SK-N-SH (cell line): ENCODE measurements at regions not wholly inside any gene's neighbourhood (a gene's known extent, or its start where the extent isn't known, plus 50 kb on each side); places are given as distances from the start of the nearest gene placed in this dataset.

Experiments used
- EZH2phosphoT487 ChIP-seq: fragments of 200-600 bp; sonication (generic); IDR thresholded peaks from 2 replicates; pipeline ENCODE4 v1.6.1; 2017; ENCODE audit warnings: low read depth, mixed run types, mild to moderate bottlenecking, antibody characterized with exemption, moderate library complexity, borderline replicate concordance
- GABPA ChIP-seq: IDR thresholded peaks from 2 replicates; pipeline ENCODE4 v1.4.0; 2012; ENCODE audit warnings: low read depth, mild to moderate bottlenecking
- RFX5 ChIP-seq: IDR thresholded peaks from 2 replicates; pipeline ENCODE4 v1.6.1; 2012; ENCODE audit warnings: mild to moderate bottlenecking, improper control_type of control experiment, low read length
- TAF1 ChIP-seq: IDR thresholded peaks from 2 replicates; pipeline ENCODE4 v1.6.1; 2012; ENCODE audit warnings: low read depth, mild to moderate bottlenecking, low read length, moderate library complexity, borderline replicate concordance
- TF ChIP-seq, protein P1 (sequence below): fragments of 200-600 bp; sonication (generic); IDR thresholded peaks from 2 replicates; pipeline ENCODE4 v1.6.1; 2017; ENCODE audit warnings: antibody characterized with exemption, mild to moderate bottlenecking, moderate library complexity
- TF ChIP-seq, protein P2 (sequence below): IDR thresholded peaks from 2 replicates; pipeline ENCODE4 v1.4.0; 2012; ENCODE audit warnings: low read depth, borderline replicate concordance
- TF ChIP-seq, protein P3 (sequence below): fragments of 150-350 bp; IDR thresholded peaks from 2 replicates; pipeline ENCODE4 v1.6.1; 2017; ENCODE audit warnings: antibody characterized with exemption, low read length, low read depth, borderline replicate concordance

DNA sequence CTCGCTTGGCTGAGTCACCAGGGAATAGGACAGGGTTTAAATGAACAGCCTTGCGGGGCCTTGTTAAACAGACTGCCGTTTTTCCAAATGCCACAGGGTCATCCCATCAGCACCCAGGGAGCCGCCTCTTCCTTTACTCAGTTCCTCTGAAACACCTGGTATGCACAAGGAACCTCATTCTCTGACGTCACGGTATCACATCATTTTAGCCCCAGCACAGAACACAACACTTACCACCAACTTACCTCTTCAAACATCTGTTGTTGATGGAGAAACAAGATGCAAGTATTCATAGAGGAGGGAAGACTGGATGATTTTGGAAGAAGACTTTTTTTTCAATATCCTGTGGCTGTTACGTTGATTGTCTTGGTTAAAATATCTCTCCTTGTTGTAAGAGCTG is 535.3 kb upstream of the TMEM132C start:
- TF ChIP-seq EZH2phosphoT487 (no peak), RFX5 (no peak), TAF1 (no peak), GABPA (no peak)
- TF ChIP-seq, protein P1, sequence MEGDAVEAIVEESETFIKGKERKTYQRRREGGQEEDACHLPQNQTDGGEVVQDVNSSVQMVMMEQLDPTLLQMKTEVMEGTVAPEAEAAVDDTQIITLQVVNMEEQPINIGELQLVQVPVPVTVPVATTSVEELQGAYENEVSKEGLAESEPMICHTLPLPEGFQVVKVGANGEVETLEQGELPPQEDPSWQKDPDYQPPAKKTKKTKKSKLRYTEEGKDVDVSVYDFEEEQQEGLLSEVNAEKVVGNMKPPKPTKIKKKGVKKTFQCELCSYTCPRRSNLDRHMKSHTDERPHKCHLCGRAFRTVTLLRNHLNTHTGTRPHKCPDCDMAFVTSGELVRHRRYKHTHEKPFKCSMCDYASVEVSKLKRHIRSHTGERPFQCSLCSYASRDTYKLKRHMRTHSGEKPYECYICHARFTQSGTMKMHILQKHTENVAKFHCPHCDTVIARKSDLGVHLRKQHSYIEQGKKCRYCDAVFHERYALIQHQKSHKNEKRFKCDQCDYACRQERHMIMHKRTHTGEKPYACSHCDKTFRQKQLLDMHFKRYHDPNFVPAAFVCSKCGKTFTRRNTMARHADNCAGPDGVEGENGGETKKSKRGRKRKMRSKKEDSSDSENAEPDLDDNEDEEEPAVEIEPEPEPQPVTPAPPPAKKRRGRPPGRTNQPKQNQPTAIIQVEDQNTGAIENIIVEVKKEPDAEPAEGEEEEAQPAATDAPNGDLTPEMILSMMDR: no peak
- TF ChIP-seq, protein P2, sequence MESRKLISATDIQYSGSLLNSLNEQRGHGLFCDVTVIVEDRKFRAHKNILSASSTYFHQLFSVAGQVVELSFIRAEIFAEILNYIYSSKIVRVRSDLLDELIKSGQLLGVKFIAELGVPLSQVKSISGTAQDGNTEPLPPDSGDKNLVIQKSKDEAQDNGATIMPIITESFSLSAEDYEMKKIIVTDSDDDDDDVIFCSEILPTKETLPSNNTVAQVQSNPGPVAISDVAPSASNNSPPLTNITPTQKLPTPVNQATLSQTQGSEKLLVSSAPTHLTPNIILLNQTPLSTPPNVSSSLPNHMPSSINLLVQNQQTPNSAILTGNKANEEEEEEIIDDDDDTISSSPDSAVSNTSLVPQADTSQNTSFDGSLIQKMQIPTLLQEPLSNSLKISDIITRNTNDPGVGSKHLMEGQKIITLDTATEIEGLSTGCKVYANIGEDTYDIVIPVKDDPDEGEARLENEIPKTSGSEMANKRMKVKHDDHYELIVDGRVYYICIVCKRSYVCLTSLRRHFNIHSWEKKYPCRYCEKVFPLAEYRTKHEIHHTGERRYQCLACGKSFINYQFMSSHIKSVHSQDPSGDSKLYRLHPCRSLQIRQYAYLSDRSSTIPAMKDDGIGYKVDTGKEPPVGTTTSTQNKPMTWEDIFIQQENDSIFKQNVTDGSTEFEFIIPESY: no peak
- TF ChIP-seq, protein P3, sequence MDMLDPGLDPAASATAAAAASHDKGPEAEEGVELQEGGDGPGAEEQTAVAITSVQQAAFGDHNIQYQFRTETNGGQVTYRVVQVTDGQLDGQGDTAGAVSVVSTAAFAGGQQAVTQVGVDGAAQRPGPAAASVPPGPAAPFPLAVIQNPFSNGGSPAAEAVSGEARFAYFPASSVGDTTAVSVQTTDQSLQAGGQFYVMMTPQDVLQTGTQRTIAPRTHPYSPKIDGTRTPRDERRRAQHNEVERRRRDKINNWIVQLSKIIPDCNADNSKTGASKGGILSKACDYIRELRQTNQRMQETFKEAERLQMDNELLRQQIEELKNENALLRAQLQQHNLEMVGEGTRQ: no peak
